WTC11 (cell line): ENCODE measurements at regions not wholly inside any gene's neighbourhood (a gene's known extent, or its start where the extent isn't known, plus 50 kb on each side); places are given as distances from the start of the nearest gene placed in this dataset.

Source experiments
- ATAC-seq: fragments of 200-7000 bp; cut with Tn5 transposase; 2 replicates; pipeline ENCODE4 v1.10.0; 2021; ENCODE audit warnings: mild to moderate bottlenecking, moderate library complexity
- CTCF ChIA-PET: fragments of 300-600 bp; sonication (Branson Sonifier 250); formaldehyde crosslinking; loops from one replicate; lab custom pipeline; 2021; ENCODE audit warnings: antibody characterized with exemption; lab: Charles Lee
- POLR2A ChIA-PET: fragments of 350-600 bp; sonication (Branson Sonifier 250); formaldehyde crosslinking; loops from one replicate; lab custom pipeline; 2021; ENCODE audit warnings: antibody characterized with exemption; lab: Charles Lee
- DNase-seq: peaks from one replicate; pipeline ENCODE4 v3.0.0; 2021; ENCODE audit warnings: low spot score
- H3K27ac Mint-ChIP-seq: 2 replicates; pipeline ENCODE4 v1.8.0; 2021; ENCODE audit warnings: mixed read lengths
- H3K27me3 Mint-ChIP-seq: 2 replicates; pipeline ENCODE4 v1.8.0; 2021; ENCODE audit warnings: low read depth, mild to moderate bottlenecking, moderate library complexity, mixed read lengths
- H3K36me3 Mint-ChIP-seq: 2 replicates; pipeline ENCODE4 v1.8.0; 2021; ENCODE audit warnings: mixed read lengths
- H3K4me1 Mint-ChIP-seq: 2 replicates; pipeline ENCODE4 v1.8.0; 2022; ENCODE audit warnings: mixed read lengths
- H3K4me3 Mint-ChIP-seq: 2 replicates; pipeline ENCODE4 v1.8.0; 2021; ENCODE audit warnings: mild to moderate bottlenecking, moderate library complexity, mixed read lengths
- H3K9me3 Mint-ChIP-seq: 2 replicates; pipeline ENCODE4 v1.8.0; 2021; ENCODE audit warnings: mixed read lengths
- ARID4B ChIP-seq: sonication (generic); formaldehyde crosslinking; IDR thresholded peaks from 2 replicates; pipeline ENCODE4 v1.8.0; 2023; ENCODE audit warnings: missing genetic modification reagents, mild to moderate bottlenecking, borderline replicate concordance
- EMX1 ChIP-seq: fragments of 250-450 bp; sonication (Bioruptor Pico); IDR thresholded peaks from 2 replicates; pipeline ENCODE4 v1.8.0; 2021; ENCODE audit warnings: mild to moderate bottlenecking
- ETV6 ChIP-seq: sonication (generic); formaldehyde crosslinking; IDR thresholded peaks from 2 replicates; pipeline ENCODE4 v1.8.1; 2022; ENCODE audit warnings: mild to moderate bottlenecking, missing genetic modification reagents
- GABPB1 ChIP-seq: sonication (generic); formaldehyde crosslinking; IDR thresholded peaks from 2 replicates; pipeline ENCODE4 v1.8.1; 2023; ENCODE audit warnings: mild to moderate bottlenecking, missing genetic modification reagents
- IRF2 ChIP-seq: sonication (generic); formaldehyde crosslinking; IDR thresholded peaks from 2 replicates; pipeline ENCODE4 v1.8.0; 2022; ENCODE audit warnings: low read depth, missing genetic modification reagents, borderline replicate concordance
- NR2C2 ChIP-seq: sonication (generic); formaldehyde crosslinking; IDR thresholded peaks from 2 replicates; pipeline ENCODE4 v1.8.0; 2022; ENCODE audit warnings: mild to moderate bottlenecking, missing genetic modification reagents
- PRRX2 ChIP-seq: fragments of 250-450 bp; sonication (Bioruptor Pico); IDR thresholded peaks from 2 replicates; pipeline ENCODE4 v1.8.0; 2021; ENCODE audit warnings: mild to moderate bottlenecking
- TCF7 ChIP-seq: sonication (generic); formaldehyde crosslinking; IDR thresholded peaks from 2 replicates; pipeline ENCODE4 v1.8.0; 2022; ENCODE audit warnings: mild to moderate bottlenecking, low read depth, missing genetic modification reagents, moderate library complexity
- TEAD1 ChIP-seq: sonication (generic); formaldehyde crosslinking; IDR thresholded peaks from 2 replicates; pipeline ENCODE4 v1.8.0; 2022; ENCODE audit warnings: mild to moderate bottlenecking, missing genetic modification reagents
- TEAD4 ChIP-seq: sonication (generic); formaldehyde crosslinking; IDR thresholded peaks from 2 replicates; pipeline ENCODE4 v1.8.0; 2022; ENCODE audit warnings: mild to moderate bottlenecking, missing genetic modification reagents
- ZBTB21 ChIP-seq: sonication (generic); formaldehyde crosslinking; IDR thresholded peaks from 2 replicates; pipeline ENCODE4 v1.8.1; 2023; ENCODE audit warnings: mild to moderate bottlenecking, missing genetic modification reagents, borderline replicate concordance
- ZNF423 ChIP-seq: fragments of 250-450 bp; sonication (Bioruptor Pico); IDR thresholded peaks from 2 replicates; pipeline ENCODE4 v2.1.2; 2022; ENCODE audit warnings: mild to moderate bottlenecking, moderate library complexity
- ZNF532 ChIP-seq: fragments of 250-450 bp; sonication (Bioruptor Pico); IDR thresholded peaks from 2 replicates; pipeline ENCODE4 v1.9.0; 2021; ENCODE audit warnings: mild to moderate bottlenecking, borderline replicate concordance
- TF ChIP-seq, protein P1 (sequence below): sonication (generic); formaldehyde crosslinking; IDR thresholded peaks from 2 replicates; pipeline ENCODE4 v1.8.1; 2023; ENCODE audit warnings: mild to moderate bottlenecking, missing genetic modification reagents, moderate library complexity
- TF ChIP-seq, protein P2 (sequence below): sonication (generic); formaldehyde crosslinking; IDR thresholded peaks from 2 replicates; pipeline ENCODE4 v1.8.1; 2022; ENCODE audit warnings: mild to moderate bottlenecking, moderate library complexity, missing genetic modification reagents
- TF ChIP-seq, protein P3 (sequence below): sonication (generic); formaldehyde crosslinking; IDR thresholded peaks from 2 replicates; pipeline ENCODE4 v1.8.1; 2023; ENCODE audit warnings: mild to moderate bottlenecking, missing genetic modification reagents

- Mint-ChIP-seq H3K4me1 (peaks cover 11% of the 10 kb centered on the region), H3K4me3 (no peak overlapping the region), H3K36me3 (peaks cover 12% of the 10 kb centered on the region), H3K9me3 (peaks cover 36% of the 10 kb centered on the region), H3K27me3 (no peaks in the 10 kb centered on the region), H3K27ac (no peak overlapping the region; the same call in 1 of the 2 replicates)
- DNase-seq (no peak), ATAC-seq (no peak)
- ChIA-PET POLR2A (no interaction called here), CTCF (no interaction called here)
- TF ChIP-seq NR2C2 = no peak
- TF ChIP-seq, protein P1, sequence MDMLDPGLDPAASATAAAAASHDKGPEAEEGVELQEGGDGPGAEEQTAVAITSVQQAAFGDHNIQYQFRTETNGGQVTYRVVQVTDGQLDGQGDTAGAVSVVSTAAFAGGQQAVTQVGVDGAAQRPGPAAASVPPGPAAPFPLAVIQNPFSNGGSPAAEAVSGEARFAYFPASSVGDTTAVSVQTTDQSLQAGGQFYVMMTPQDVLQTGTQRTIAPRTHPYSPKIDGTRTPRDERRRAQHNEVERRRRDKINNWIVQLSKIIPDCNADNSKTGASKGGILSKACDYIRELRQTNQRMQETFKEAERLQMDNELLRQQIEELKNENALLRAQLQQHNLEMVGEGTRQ (CRISPR knock-in tag) = no peak
- TF ChIP-seq ARID4B = no peak
- no peak for TF ChIP-seq TEAD4
- TF ChIP-seq, protein P2, sequence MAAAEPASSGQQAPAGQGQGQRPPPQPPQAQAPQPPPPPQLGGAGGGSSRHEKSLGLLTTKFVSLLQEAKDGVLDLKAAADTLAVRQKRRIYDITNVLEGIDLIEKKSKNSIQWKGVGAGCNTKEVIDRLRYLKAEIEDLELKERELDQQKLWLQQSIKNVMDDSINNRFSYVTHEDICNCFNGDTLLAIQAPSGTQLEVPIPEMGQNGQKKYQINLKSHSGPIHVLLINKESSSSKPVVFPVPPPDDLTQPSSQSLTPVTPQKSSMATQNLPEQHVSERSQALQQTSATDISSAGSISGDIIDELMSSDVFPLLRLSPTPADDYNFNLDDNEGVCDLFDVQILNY (CRISPR knock-in tag) = no peak
- TF ChIP-seq TCF7 (CRISPR knock-in tag) = no peak
- TF ChIP-seq PRRX2 (CRISPR knock-in tag) = no peak
- no peak for TF ChIP-seq ETV6 (CRISPR knock-in tag)
- TF ChIP-seq, protein P3, sequence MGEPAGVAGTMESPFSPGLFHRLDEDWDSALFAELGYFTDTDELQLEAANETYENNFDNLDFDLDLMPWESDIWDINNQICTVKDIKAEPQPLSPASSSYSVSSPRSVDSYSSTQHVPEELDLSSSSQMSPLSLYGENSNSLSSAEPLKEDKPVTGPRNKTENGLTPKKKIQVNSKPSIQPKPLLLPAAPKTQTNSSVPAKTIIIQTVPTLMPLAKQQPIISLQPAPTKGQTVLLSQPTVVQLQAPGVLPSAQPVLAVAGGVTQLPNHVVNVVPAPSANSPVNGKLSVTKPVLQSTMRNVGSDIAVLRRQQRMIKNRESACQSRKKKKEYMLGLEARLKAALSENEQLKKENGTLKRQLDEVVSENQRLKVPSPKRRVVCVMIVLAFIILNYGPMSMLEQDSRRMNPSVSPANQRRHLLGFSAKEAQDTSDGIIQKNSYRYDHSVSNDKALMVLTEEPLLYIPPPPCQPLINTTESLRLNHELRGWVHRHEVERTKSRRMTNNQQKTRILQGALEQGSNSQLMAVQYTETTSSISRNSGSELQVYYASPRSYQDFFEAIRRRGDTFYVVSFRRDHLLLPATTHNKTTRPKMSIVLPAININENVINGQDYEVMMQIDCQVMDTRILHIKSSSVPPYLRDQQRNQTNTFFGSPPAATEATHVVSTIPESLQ (CRISPR knock-in tag) = no peak
- TF ChIP-seq GABPB1 (CRISPR knock-in tag) = no peak
- TF ChIP-seq IRF2 (CRISPR knock-in tag) = no peak
- TF ChIP-seq ZNF423 (CRISPR knock-in tag) = no peak
- no peak for TF ChIP-seq ZBTB21 (CRISPR knock-in tag)
Observed at GRCh38 chr13:34255711-34256110, 437.8 kb downstream of the RFC3 start.

DNA sequence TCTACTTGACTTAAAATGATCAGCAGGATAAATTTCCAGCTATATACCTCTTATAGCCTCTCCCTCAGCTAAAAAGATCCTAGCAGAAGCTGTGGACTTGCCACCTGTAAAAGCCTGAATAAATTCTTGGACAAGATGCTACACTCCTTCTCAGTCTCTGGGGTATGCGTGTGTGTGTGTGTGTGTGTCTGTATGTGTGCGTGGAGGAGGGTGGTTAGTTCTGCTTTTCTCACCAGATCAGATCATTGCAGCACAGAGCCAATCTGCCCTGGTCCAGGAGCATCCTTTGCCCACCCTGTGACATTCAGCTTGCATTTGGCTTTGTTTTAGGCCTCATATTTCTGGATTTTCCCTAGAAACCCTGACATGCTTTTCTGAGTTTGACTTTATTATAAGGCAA, 438.3 kb downstream of the RFC3 start:
- H3K4me1 Mint-ChIP-seq = peaks cover 11% of the 10 kb centered on the region
- peaks cover 40% of the 10 kb centered on the region for H3K9me3 Mint-ChIP-seq
- no peak for ATAC-seq
- H3K36me3 Mint-ChIP-seq = peaks cover 14% of the 10 kb centered on the region
- no peak overlapping the region for H3K27ac Mint-ChIP-seq
- CTCF ChIA-PET = no interaction called here
- no peak for DNase-seq
- POLR2A ChIA-PET = no interaction called here
- H3K4me3 Mint-ChIP-seq = no peak overlapping the region
- H3K27me3 Mint-ChIP-seq = no peaks in the 10 kb centered on the region
- no peak for TF ChIP-seq EMX1 (CRISPR knock-in tag)
- TF ChIP-seq TEAD4 = no peak
- TF ChIP-seq, protein P2 (CRISPR knock-in tag) = no peak
- no peak for TF ChIP-seq GABPB1 (CRISPR knock-in tag)
- TF ChIP-seq, protein P3 (CRISPR knock-in tag) = no peak
- TF ChIP-seq, protein P1 (CRISPR knock-in tag) = no peak
- no peak for TF ChIP-seq ZNF532
- TF ChIP-seq TEAD1 = no peak
